Stimulated activated CD4-positive, alpha-beta T cell treated with anti-CD3 and anti-CD28 coated beads, TNF-alpha, amount 100 ng/mL, for 4 hours (primary cell): ENCODE measurements at regions not wholly inside any gene's neighbourhood (a gene's known extent, or its start where the extent isn't known, plus 50 kb on each side); places are given as distances from the start of the nearest gene placed in this dataset.

Experiments
- DNase-seq, 3 experiments: peaks; one replicate each; pipeline ENCODE4 v3.0.0-alpha.2; 2020; ENCODE audit warnings: low read depth in 3 of 3

- no peak for DNase-seq
Measured at GRCh38 chr3:43180027-43180426, 74.1 kb upstream of the POMGNT2 start.

GRCh38 chr3:43178891-43179366 lies 73.0 kb upstream of the POMGNT2 start:
- no peak for DNase-seq

- DNase-seq: no peak
Measured at GRCh38 chr3:43177085-43177484, 71.2 kb upstream of the POMGNT2 start.

GRCh38 chr3:43176666-43177065 lies 70.8 kb upstream of the POMGNT2 start:
- DNase-seq: no peak

- no peak for DNase-seq
Measured at GRCh38 chr3:43175541-43175940, 69.7 kb upstream of the POMGNT2 start.

- DNase-seq: no peak
Measured at GRCh38 chr3:43173949-43174348, 68.1 kb upstream of the POMGNT2 start.

GRCh38 chr3:43171748-43172147 lies 65.9 kb upstream of the POMGNT2 start:
- DNase-seq: no peak

GRCh38 chr3:43170553-43170952 lies 64.7 kb upstream of the POMGNT2 start:
- no peak for DNase-seq

- DNase-seq: no peak
Measured at GRCh38 chr3:43169987-43170386, 64.1 kb upstream of the POMGNT2 start.

- DNase-seq: no peak
Measured at GRCh38 chr3:43166406-43166805, 60.5 kb upstream of the POMGNT2 start.

GRCh38 chr3:43165786-43166185 lies 59.9 kb upstream of the POMGNT2 start:
- no peak for DNase-seq

- DNase-seq: no peak
Measured at GRCh38 chr3:43163895-43164493, 58.1 kb upstream of the POMGNT2 start.

GRCh38 chr3:43162230-43163084 lies 56.6 kb upstream of the POMGNT2 start:
- peak in 2 of 3 experiments; percentile 13 to 17 for DNase-seq

GRCh38 chr3:43161684-43162229 lies 55.9 kb upstream of the POMGNT2 start:
- no peak for DNase-seq

- DNase-seq: no peak
Measured at GRCh38 chr3:43160664-43161063, 54.8 kb upstream of the POMGNT2 start.

GRCh38 chr3:43159876-43160255 lies 54.0 kb upstream of the POMGNT2 start:
- no peak for DNase-seq

- DNase-seq: no peak
Measured at GRCh38 chr3:43159131-43159875, 53.4 kb upstream of the POMGNT2 start.

- no peak for DNase-seq
Measured at GRCh38 chr3:43156812-43157455, 51.1 kb upstream of the POMGNT2 start.

GRCh38 chr3:43155464-43156121 lies 49.7 kb upstream of the POMGNT2 start:
- DNase-seq: no peak
